Caco-2 (cell line): ENCODE measurements at regions not wholly inside any gene's neighbourhood (a gene's known extent, or its start where the extent isn't known, plus 50 kb on each side); places are given as distances from the start of the nearest gene placed in this dataset.

ENCODE experiments used
- BruUV-seq: library from RNA; stranded (reverse); fragments of 400-500 nt; replicated peaks from 2 replicates; lab custom pipeline; 2021; lab: Mats Ljungman, UMichigan
- CTCF ChIA-PET: fragments of 300-600 bp; sonication (Branson Sonifier 250); formaldehyde crosslinking; loops from one replicate; lab custom pipeline; 2022; ENCODE audit warnings: antibody characterized with exemption; lab: Charles Lee
- POLR2A ChIA-PET: fragments of 300-600 bp; sonication (Branson Sonifier 250); formaldehyde crosslinking; loops from one replicate; lab custom pipeline; 2022; ENCODE audit warnings: antibody characterized with exemption; lab: Charles Lee
- DNase-seq, 2 experiments: peaks; one replicate each; pipeline versions ENCODE4 v3.0.0 to v3.0.0-alpha.2; 2020 to 2022
- H3K27me3 ChIP-seq: replicated peaks from 2 replicates; pipeline ENCODE4 v1.6.0; 2011; ENCODE audit warnings: low read length; ENCODE audit not compliant: control insufficient read depth, insufficient read depth
- H3K36me3 ChIP-seq: 2 replicates; pipeline ENCODE4 v1.5.1; 2011; ENCODE audit warnings: low read length; ENCODE audit not compliant: control insufficient read depth, insufficient read depth
- H3K4me1 ChIP-seq: fragments of 250-450 bp; sonication (Bioruptor Pico); 2 replicates; pipeline ENCODE4 v1.5.1; 2020; ENCODE audit warnings: mild to moderate bottlenecking
- H3K4me3 ChIP-seq: 2 replicates; pipeline ENCODE4 v1.5.1; 2011; ENCODE audit warnings: low read depth, mild to moderate bottlenecking, control low read depth, low read length
- H3K9me3 ChIP-seq: fragments of 250-450 bp; sonication (Bioruptor Pico); 2 replicates; pipeline ENCODE4 v1.5.1; 2020; ENCODE audit warnings: mild to moderate bottlenecking, moderate library complexity
- H3K27ac Mint-ChIP-seq: one replicate; pipeline ENCODE4 v1.8.0; 2022; ENCODE audit warnings: mixed read lengths; ENCODE audit not compliant: unreplicated experiment
- H3K27me3 Mint-ChIP-seq: one replicate; pipeline ENCODE4 v1.8.0; 2022; ENCODE audit warnings: mixed read lengths; ENCODE audit not compliant: insufficient read depth, unreplicated experiment
- H3K36me3 Mint-ChIP-seq: one replicate; pipeline ENCODE4 v1.8.0; 2022; ENCODE audit warnings: mild to moderate bottlenecking, mixed read lengths; ENCODE audit not compliant: insufficient read depth, unreplicated experiment
- H3K4me1 Mint-ChIP-seq: one replicate; pipeline ENCODE4 v1.8.0; 2022; ENCODE audit warnings: low read depth, mixed read lengths; ENCODE audit not compliant: unreplicated experiment
- H3K4me3 Mint-ChIP-seq: one replicate; pipeline ENCODE4 v1.8.0; 2022; ENCODE audit warnings: mild to moderate bottlenecking, moderate library complexity, mixed read lengths; ENCODE audit not compliant: unreplicated experiment
- H3K9me3 Mint-ChIP-seq: one replicate; pipeline ENCODE4 v1.8.0; 2022; ENCODE audit warnings: mixed read lengths; ENCODE audit not compliant: unreplicated experiment
- intact Hi-C: fragments of 100-400 bp; cut with micrococcal nuclease; formaldehyde crosslinking; loops from one replicate; pipeline ENCODE4 v1.10.0; 2022; ENCODE audit not compliant: unreplicated experiment
- TF ChIP-seq, protein P1 (sequence below), 2 experiments: fragments of 200-600 bp in 1 of 2; IDR thresholded peaks; 1 replicate in 1 of 2; 2 replicates in 1 of 2; pipeline versions ENCODE4 v1.5.1 to v1.8.0; 2011 to 2022; ENCODE audit warnings: antibody characterized with exemption in 1 of 2, control low read depth in 1 of 2, inconsistent platforms in 1 of 2, low read depth in 1 of 2, low read length in 1 of 2, mild to moderate bottlenecking in 1 of 2, moderate library complexity in 1 of 2; ENCODE audit not compliant: insufficient read depth in 1 of 2, severe bottlenecking in 1 of 2, unreplicated experiment in 1 of 2

DNA sequence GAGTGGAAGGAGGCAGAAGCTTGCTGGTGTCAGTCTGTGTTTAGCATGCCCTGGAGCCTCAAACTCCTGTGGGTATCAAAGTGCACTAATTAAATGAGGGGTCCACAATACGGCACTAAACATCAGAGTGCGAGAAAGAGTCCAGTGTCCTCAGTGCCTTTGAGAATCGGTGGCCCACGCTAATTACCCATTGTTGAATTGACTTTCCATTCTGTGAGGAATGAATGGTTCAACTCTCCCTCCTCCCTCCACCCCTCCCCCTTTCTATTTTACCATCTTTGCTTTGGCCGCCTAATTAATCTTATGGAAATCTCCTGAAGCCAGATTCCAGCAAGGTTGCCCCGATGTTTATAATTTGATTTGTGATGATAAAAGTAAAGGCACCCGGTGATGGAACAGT, 217.8 kb downstream of the TFEC start:
- no peaks in the 10 kb centered on the region for H3K36me3 Mint-ChIP-seq
- Histone ChIP-seq H3K9me3 (no peaks in the 10 kb centered on the region), H3K4me3 (no peak overlapping the region), H3K36me3 (no peaks in the 10 kb centered on the region), H3K4me1 (no peaks in the 10 kb centered on the region), H3K27me3 (no peaks in the 10 kb centered on the region; the same call in 1 of the 2 replicates)
- no peak overlapping the region for H3K4me3 Mint-ChIP-seq
- peaks cover 4% of the 10 kb centered on the region for H3K27me3 Mint-ChIP-seq
- no peak for DNase-seq
- no peaks in the 10 kb centered on the region for H3K9me3 Mint-ChIP-seq
- H3K27ac Mint-ChIP-seq: no peak overlapping the region
- CTCF ChIA-PET: no interaction called here
- POLR2A ChIA-PET: no interaction called here
- TF ChIP-seq, protein P1, sequence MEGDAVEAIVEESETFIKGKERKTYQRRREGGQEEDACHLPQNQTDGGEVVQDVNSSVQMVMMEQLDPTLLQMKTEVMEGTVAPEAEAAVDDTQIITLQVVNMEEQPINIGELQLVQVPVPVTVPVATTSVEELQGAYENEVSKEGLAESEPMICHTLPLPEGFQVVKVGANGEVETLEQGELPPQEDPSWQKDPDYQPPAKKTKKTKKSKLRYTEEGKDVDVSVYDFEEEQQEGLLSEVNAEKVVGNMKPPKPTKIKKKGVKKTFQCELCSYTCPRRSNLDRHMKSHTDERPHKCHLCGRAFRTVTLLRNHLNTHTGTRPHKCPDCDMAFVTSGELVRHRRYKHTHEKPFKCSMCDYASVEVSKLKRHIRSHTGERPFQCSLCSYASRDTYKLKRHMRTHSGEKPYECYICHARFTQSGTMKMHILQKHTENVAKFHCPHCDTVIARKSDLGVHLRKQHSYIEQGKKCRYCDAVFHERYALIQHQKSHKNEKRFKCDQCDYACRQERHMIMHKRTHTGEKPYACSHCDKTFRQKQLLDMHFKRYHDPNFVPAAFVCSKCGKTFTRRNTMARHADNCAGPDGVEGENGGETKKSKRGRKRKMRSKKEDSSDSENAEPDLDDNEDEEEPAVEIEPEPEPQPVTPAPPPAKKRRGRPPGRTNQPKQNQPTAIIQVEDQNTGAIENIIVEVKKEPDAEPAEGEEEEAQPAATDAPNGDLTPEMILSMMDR (IDR thresholded peaks at IDR 0.05; ENCODE audit: insufficient read depth in 1 of 2, low read depth in 1 of 2, low read length in 1 of 2, severe bottlenecking in 1 of 2, unreplicated experiment in 1 of 2): no peak
- H3K4me1 Mint-ChIP-seq: no peaks in the 10 kb centered on the region
- intact Hi-C loops: no loop called here
- BruUV-seq: no TSS peak

DNA sequence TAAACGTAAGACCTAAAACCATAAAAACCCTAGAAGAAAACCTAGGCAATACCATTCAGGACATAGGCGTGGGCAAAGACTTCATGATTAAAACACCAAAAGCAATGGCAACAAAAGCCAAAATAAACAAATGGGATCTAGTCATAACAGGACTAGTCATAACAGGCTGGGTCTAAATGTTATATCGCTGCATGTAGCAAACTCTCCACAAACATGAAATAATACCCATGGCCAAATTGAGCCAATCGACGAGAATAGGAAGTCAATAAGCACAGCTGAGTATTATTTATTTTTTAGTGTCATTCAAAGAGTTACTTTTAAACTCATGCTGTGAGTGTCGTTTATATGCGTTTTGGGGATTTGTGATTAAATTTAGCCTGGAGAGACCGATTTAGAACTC, 225.1 kb downstream of the TFEC start:
- peaks cover 4% of the 10 kb centered on the region for H3K27me3 Mint-ChIP-seq

DNA sequence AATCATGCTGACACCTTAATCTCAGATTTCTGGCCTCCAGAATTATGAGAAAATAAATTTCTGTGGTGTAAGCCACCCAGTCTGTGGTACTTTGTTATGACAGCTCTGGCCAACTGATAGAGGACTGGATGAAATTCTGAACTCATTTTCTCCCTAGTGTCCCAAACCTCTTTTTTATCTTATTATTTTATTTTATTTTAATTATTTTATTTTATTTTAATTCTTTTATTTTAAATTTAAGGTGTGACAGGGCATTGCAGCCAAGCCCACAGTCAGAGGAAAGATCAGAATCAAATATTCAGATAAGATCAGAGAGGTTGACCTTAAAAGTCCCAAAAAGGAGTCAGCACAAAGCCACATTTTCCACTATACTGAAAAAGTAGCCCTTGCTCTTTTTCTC, 228.1 kb downstream of the TFEC start:
- no peaks in the 10 kb centered on the region for H3K9me3 Mint-ChIP-seq
- BruUV-seq: no TSS peak

More for the DNA sequence above, 225.1 kb downstream of the TFEC start:
- no peaks in the 10 kb centered on the region for H3K36me3 Mint-ChIP-seq
- Histone ChIP-seq H3K27me3 (no peaks in the 10 kb centered on the region), H3K9me3 (no peaks in the 10 kb centered on the region), H3K4me3 (no peak overlapping the region), H3K36me3 (no peaks in the 10 kb centered on the region), H3K4me1 (peaks cover 7% of the 10 kb centered on the region; the same call in 1 of the 2 replicates)
- no peaks in the 10 kb centered on the region for H3K9me3 Mint-ChIP-seq
- TF ChIP-seq, protein P1 (IDR thresholded peaks at IDR 0.05; ENCODE audit: insufficient read depth in 1 of 2, low read depth in 1 of 2, low read length in 1 of 2, severe bottlenecking in 1 of 2, unreplicated experiment in 1 of 2): no peak
- CTCF ChIA-PET: no interaction called here
- no TSS peak for BruUV-seq
- H3K4me1 Mint-ChIP-seq: peaks cover 6% of the 10 kb centered on the region
- POLR2A ChIA-PET: no interaction called here
- intact Hi-C loops: no loop called here
- no peak overlapping the region for H3K27ac Mint-ChIP-seq
- no peak overlapping the region for H3K4me3 Mint-ChIP-seq
- DNase-seq: no peak

More for the DNA sequence above, 228.1 kb downstream of the TFEC start:
- no peak for DNase-seq
- Histone ChIP-seq H3K9me3 (no peaks in the 10 kb centered on the region), H3K27me3 (no peaks in the 10 kb centered on the region), H3K4me3 (no peak overlapping the region), H3K36me3 (no peaks in the 10 kb centered on the region), H3K4me1 (peaks cover 7% of the 10 kb centered on the region; the same call in 1 of the 2 replicates)
- TF ChIP-seq, protein P1 (IDR thresholded peaks at IDR 0.05; ENCODE audit: insufficient read depth in 1 of 2, low read depth in 1 of 2, low read length in 1 of 2, severe bottlenecking in 1 of 2, unreplicated experiment in 1 of 2): no peak
- Mint-ChIP-seq H3K4me3 (no peak overlapping the region), H3K27me3 (no peaks in the 10 kb centered on the region), H3K4me1 (peaks cover 6% of the 10 kb centered on the region), H3K27ac (no peak overlapping the region), H3K36me3 (no peaks in the 10 kb centered on the region)
- intact Hi-C loops: no loop called here
- ChIA-PET CTCF (no interaction called here), POLR2A (no interaction called here)
